CD4-positive, CD25-positive, alpha-beta regulatory T cell (primary cell): ENCODE measurements at regions not wholly inside any gene's neighbourhood (a gene's known extent, or its start where the extent isn't known, plus 50 kb on each side); places are given as distances from the start of the nearest gene placed in this dataset.
"Not testable (repeated sequence)": the region's sequence is repeated elsewhere in the genome, so short reads cannot be mapped to it uniquely, and the experiment has no call there.

Source experiments
- ATAC-seq, 2 donors: fragments of 150-1000 bp; cut with Tn5 transposase; one replicate each; pipeline ENCODE4 v1.10.0; 2021; ENCODE audit warnings: low read depth in 2 of 2, moderate number of reproducible peaks in 2 of 2, moderate library complexity in 1 of 2
- DNase-seq, 3 donors: peaks; one replicate each; pipeline versions ENCODE4 v3.0.0 to v3.0.0-alpha.2; 2012 to 2022; ENCODE audit warnings: mixed read lengths in 1 of 3
- H3K27ac ChIP-seq: one replicate; pipeline ENCODE4 v1.7.0; 2013; ENCODE audit warnings: mild to moderate bottlenecking, low read length; ENCODE audit not compliant: insufficient read depth, poor library complexity, severe bottlenecking
- H3K27me3 ChIP-seq: one replicate; pipeline ENCODE4 v1.7.0; 2013; ENCODE audit warnings: low read length; ENCODE audit not compliant: control insufficient read depth, insufficient read depth
- H3K36me3 ChIP-seq: one replicate; pipeline ENCODE4 v1.7.0; 2013; ENCODE audit warnings: mild to moderate bottlenecking, low read length, moderate library complexity; ENCODE audit not compliant: control insufficient read depth, insufficient read depth
- H3K4me1 ChIP-seq: 2 replicates; pipeline ENCODE4 v1.7.0; 2013; ENCODE audit warnings: mild to moderate bottlenecking, low read length; ENCODE audit not compliant: insufficient read depth, control insufficient read depth, poor library complexity, severe bottlenecking
- H3K4me3 ChIP-seq: one replicate; pipeline ENCODE4 v1.7.0; 2013; ENCODE audit warnings: low read depth, mild to moderate bottlenecking, low read length, moderate library complexity
- H3K9me3 ChIP-seq, 2 experiments: 1 replicate in 1 of 2; 2 replicates in 1 of 2; pipeline ENCODE4 v1.7.0; 2013; ENCODE audit warnings: low read length in 2 of 2, mild to moderate bottlenecking in 1 of 2, moderate library complexity in 1 of 2; ENCODE audit not compliant: control insufficient read depth in 2 of 2
- H3K27ac Mint-ChIP-seq, 3 donors: one replicate each; pipeline ENCODE4 v1.8.0; 2020 to 2022; ENCODE audit warnings: mild to moderate bottlenecking in 3 of 3, mixed read lengths in 3 of 3, moderate library complexity in 2 of 3
- H3K27me3 Mint-ChIP-seq: one replicate; pipeline ENCODE4 v1.8.0; 2022; ENCODE audit warnings: mild to moderate bottlenecking, mixed read lengths
- H3K36me3 Mint-ChIP-seq: one replicate; pipeline ENCODE4 v1.8.0; 2020; ENCODE audit warnings: mixed read lengths
- H3K4me1 Mint-ChIP-seq, 4 donors: one replicate each; pipeline ENCODE4 v1.8.0; 2020 to 2022; ENCODE audit warnings: mixed read lengths in 4 of 4, mild to moderate bottlenecking in 1 of 4
- H3K4me3 Mint-ChIP-seq, 4 donors: one replicate each; pipeline ENCODE4 v1.8.0; 2020 to 2022; ENCODE audit warnings: mild to moderate bottlenecking in 4 of 4, mixed read lengths in 4 of 4, moderate library complexity in 3 of 4
- H3K9me3 Mint-ChIP-seq, 7 donors: one replicate each; pipeline ENCODE4 v1.8.0; 2020 to 2022; ENCODE audit warnings: mixed read lengths in 7 of 7, mild to moderate bottlenecking in 3 of 7, moderate library complexity in 2 of 7

- ATAC-seq (no peak), DNase-seq (peak in 1 of 3 donors; percentile 48)
- Histone ChIP-seq H3K4me1 (no peaks in the 10 kb centered on the region), H3K36me3 (no peaks in the 10 kb centered on the region), H3K4me3 (no peak overlapping the region), H3K9me3 (no peaks in the 10 kb centered on the region), H3K27me3 (no peaks in the 10 kb centered on the region), H3K27ac (no peak overlapping the region)
- Mint-ChIP-seq H3K27ac (no peak overlapping the region), H3K4me1 (peaks cover 0 to 10% (median 1%) of the 10 kb centered on the region in 4 donors), H3K4me3 (no peak overlapping the region), H3K9me3 (peaks cover 0 to 2% (median 0%) of the 10 kb centered on the region in 7 donors), H3K36me3 (no peaks in the 10 kb centered on the region), H3K27me3 (peaks cover 9% of the 10 kb centered on the region)
Measured at GRCh38 chr6:15017261-15017660, 228.6 kb upstream of the JARID2 start.

- H3K27ac ChIP-seq, result no peak overlapping the region
- ATAC-seq, result no peak
- H3K27ac Mint-ChIP-seq, result no peak overlapping the region
- peaks cover 0 to 10% (median 1%) of the 10 kb centered on the region in 4 donors for H3K4me1 Mint-ChIP-seq
- no peaks in the 10 kb centered on the region for H3K36me3 Mint-ChIP-seq
- H3K4me1 ChIP-seq, result no peaks in the 10 kb centered on the region
- no peak overlapping the region for H3K4me3 ChIP-seq
- no peaks in the 10 kb centered on the region for H3K9me3 ChIP-seq
- peaks cover 0 to 2% (median 0%) of the 10 kb centered on the region in 7 donors for H3K9me3 Mint-ChIP-seq
- H3K27me3 Mint-ChIP-seq, result peaks cover 9% of the 10 kb centered on the region
- no peaks in the 10 kb centered on the region for H3K36me3 ChIP-seq
- no peak overlapping the region for H3K4me3 Mint-ChIP-seq
- H3K27me3 ChIP-seq, result no peaks in the 10 kb centered on the region
- no peak for DNase-seq
Measured at GRCh38 chr6:15017803-15018202, 228.1 kb upstream of the JARID2 start.

GRCh38 chr6:15020119-15020770 lies 225.6 kb upstream of the JARID2 start:
- no peaks in the 10 kb centered on the region for H3K9me3 ChIP-seq
- DNase-seq (no peak), ATAC-seq (no peak)
- Mint-ChIP-seq H3K4me3 (peak overlapping the region in 1 of 4 donors; percentile 36), H3K36me3 (no peaks in the 10 kb centered on the region), H3K27me3 (peaks cover 9% of the 10 kb centered on the region), H3K9me3 (peaks cover 0 to 2% (median 0%) of the 10 kb centered on the region in 7 donors), H3K27ac (no peak overlapping the region), H3K4me1 (peaks cover 0 to 14% (median 6%) of the 10 kb centered on the region in 4 donors)
- no peaks in the 10 kb centered on the region for H3K4me1 ChIP-seq
- H3K36me3 ChIP-seq, result no peaks in the 10 kb centered on the region
- H3K4me3 ChIP-seq, result no peak overlapping the region
- no peaks in the 10 kb centered on the region for H3K27me3 ChIP-seq
- H3K27ac ChIP-seq, result no peak overlapping the region

GRCh38 chr6:15021074-15021473 lies 224.8 kb upstream of the JARID2 start:
- DNase-seq, result no peak
- H3K27me3 ChIP-seq, result no peaks in the 10 kb centered on the region
- Mint-ChIP-seq H3K36me3 (no peaks in the 10 kb centered on the region), H3K27ac (no peak overlapping the region), H3K27me3 (peaks cover 9% of the 10 kb centered on the region), H3K9me3 (peaks cover 0 to 2% (median 0%) of the 10 kb centered on the region in 7 donors), H3K4me1 (peaks cover 0 to 14% (median 6%) of the 10 kb centered on the region in 4 donors), H3K4me3 (no peak overlapping the region)
- no peaks in the 10 kb centered on the region for H3K9me3 ChIP-seq
- H3K36me3 ChIP-seq, result no peaks in the 10 kb centered on the region
- no peak overlapping the region for H3K27ac ChIP-seq
- no peak for ATAC-seq
- no peaks in the 10 kb centered on the region for H3K4me1 ChIP-seq
- no peak overlapping the region for H3K4me3 ChIP-seq

GRCh38 chr6:15023018-15023417 lies 222.9 kb upstream of the JARID2 start:
- not testable (repeated sequence) for H3K36me3 Mint-ChIP-seq, ATAC-seq, H3K27ac ChIP-seq, DNase-seq, H3K4me3 ChIP-seq, H3K4me1 ChIP-seq, H3K27me3 Mint-ChIP-seq, H3K36me3 ChIP-seq, H3K9me3 Mint-ChIP-seq, H3K27me3 ChIP-seq, H3K9me3 ChIP-seq
- Mint-ChIP-seq H3K4me3 (peak overlapping the region in 1 of 4 donors; percentile 43), H3K27ac (peak overlapping the region in 1 of 3 donors; percentile 75), H3K4me1 (peaks cover 0 to 12% (median 5%) of the 10 kb centered on the region in 4 donors)

GRCh38 chr6:15023448-15023847 lies 222.4 kb upstream of the JARID2 start:
- Histone ChIP-seq H3K4me3 (no peak overlapping the region), H3K27ac (no peak overlapping the region), H3K9me3 (no peaks in the 10 kb centered on the region), H3K36me3 (no peaks in the 10 kb centered on the region), H3K4me1 (no peaks in the 10 kb centered on the region), H3K27me3 (no peaks in the 10 kb centered on the region)
- Mint-ChIP-seq H3K4me3 (peak overlapping the region in 3 of 4 donors; percentile 4 to 53 (median 43)), H3K36me3 (no peaks in the 10 kb centered on the region), H3K27ac (peak overlapping the region in 1 of 3 donors; percentile 75), H3K4me1 (peaks cover 0 to 10% (median 5%) of the 10 kb centered on the region in 4 donors), H3K27me3 (peaks cover 6% of the 10 kb centered on the region), H3K9me3 (peaks cover 0 to 2% (median 0%) of the 10 kb centered on the region in 7 donors)
- DNase-seq (peak in 1 of 3 donors; percentile 47), ATAC-seq (no peak)

- H3K27me3 ChIP-seq, result no peaks in the 10 kb centered on the region
- ATAC-seq (no peak), DNase-seq (no peak)
- no peak overlapping the region for H3K27ac ChIP-seq
- no peaks in the 10 kb centered on the region for H3K4me1 ChIP-seq
- no peak overlapping the region for H3K4me3 Mint-ChIP-seq
- H3K36me3 Mint-ChIP-seq, result no peaks in the 10 kb centered on the region
- H3K27me3 Mint-ChIP-seq, result peaks cover 2% of the 10 kb centered on the region
- H3K36me3 ChIP-seq, result no peaks in the 10 kb centered on the region
- H3K4me3 ChIP-seq, result no peak overlapping the region
- H3K27ac Mint-ChIP-seq, result no peak overlapping the region
- peaks cover 0 to 8% (median 5%) of the 10 kb centered on the region in 4 donors for H3K4me1 Mint-ChIP-seq
- H3K9me3 Mint-ChIP-seq, result peaks cover 0 to 2% (median 0%) of the 10 kb centered on the region in 7 donors
- H3K9me3 ChIP-seq, result no peaks in the 10 kb centered on the region
Measured at GRCh38 chr6:15025446-15025845, 220.4 kb upstream of the JARID2 start.

GRCh38 chr6:15026832-15027231 lies 219.0 kb upstream of the JARID2 start:
- H3K36me3 ChIP-seq, result no peaks in the 10 kb centered on the region
- peaks cover 0 to 2% (median 0%) of the 10 kb centered on the region in 7 donors for H3K9me3 Mint-ChIP-seq
- no peaks in the 10 kb centered on the region for H3K27me3 Mint-ChIP-seq
- no peak overlapping the region for H3K4me3 Mint-ChIP-seq
- no peak for DNase-seq
- H3K27me3 ChIP-seq, result no peaks in the 10 kb centered on the region
- no peak overlapping the region for H3K4me3 ChIP-seq
- no peaks in the 10 kb centered on the region for H3K36me3 Mint-ChIP-seq
- no peak overlapping the region for H3K27ac ChIP-seq
- ATAC-seq, result no peak
- H3K4me1 ChIP-seq, result no peaks in the 10 kb centered on the region
- H3K4me1 Mint-ChIP-seq, result peaks cover 0 to 12% (median 5%) of the 10 kb centered on the region in 4 donors
- H3K9me3 ChIP-seq, result no peaks in the 10 kb centered on the region
- peak overlapping the region in 1 of 3 donors; percentile 38 for H3K27ac Mint-ChIP-seq
